Endothelial cell of umbilical vein (primary cell): ENCODE measurements at regions not wholly inside any gene's neighbourhood (a gene's known extent, or its start where the extent isn't known, plus 50 kb on each side); places are given as distances from the start of the nearest gene placed in this dataset.

Experiments used
- BruUV-seq: library from RNA; stranded (reverse); fragments of 400-500 nt; replicated peaks from 2 replicates; lab custom pipeline; 2021; lab: Mats Ljungman, UMichigan
- CTCF ChIA-PET: fragments of 300-600, 350-600 bp; sonication (Branson Sonifier 250); formaldehyde crosslinking; loops from one replicate; lab custom pipeline; 2021; ENCODE audit warnings: antibody characterized with exemption, inconsistent platforms; lab: Charles Lee
- POLR2A ChIA-PET: fragments of 300-600, 350-600 bp; sonication (Branson Sonifier 250); formaldehyde crosslinking; loops from one replicate; lab custom pipeline; 2021; ENCODE audit warnings: antibody characterized with exemption, inconsistent platforms; lab: Charles Lee
- DNase-seq: peaks from one replicate; pipeline ENCODE4 v3.0.0-alpha.2; 2011; ENCODE audit warnings: low read depth, low spot score
- FAIRE-seq: peaks from 2 replicates; lab custom pipeline; 2011; peaks lifted over from hg19 to GRCh38; lab: Jason Lieb, UNC
- H2AFZ ChIP-seq: 2 replicates; pipeline ENCODE4 v1.6.0; 2012; ENCODE audit warnings: low read depth, low read length, control low read depth, inconsistent platforms
- H3K27ac ChIP-seq: 2 replicates; pipeline ENCODE4 v1.5.1; 2011; ENCODE audit warnings: low read depth, mild to moderate bottlenecking, control low read depth, low read length, moderate library complexity; ENCODE audit not compliant: insufficient read depth
- H3K27me3 ChIP-seq, 2 experiments: 2 replicates each; pipeline versions ENCODE4 v1.6.0 to v1.6.1; 2011; ENCODE audit warnings: low read length in 2 of 2, mixed read lengths in 1 of 2; ENCODE audit not compliant: control insufficient read depth in 2 of 2, insufficient read depth in 2 of 2
- H3K36me3 ChIP-seq, 2 experiments: 2 replicates in 1 of 2; 3 replicates in 1 of 2; pipeline ENCODE4 v1.5.1; 2011; ENCODE audit warnings: low read length in 2 of 2, mild to moderate bottlenecking in 1 of 2, moderate library complexity in 1 of 2; ENCODE audit not compliant: control insufficient read depth in 2 of 2, insufficient read depth in 2 of 2; ENCODE audit errors: extremely low read depth in 1 of 2
- H3K4me1 ChIP-seq: 3 replicates; pipeline ENCODE4 v1.5.1; 2011; ENCODE audit warnings: mild to moderate bottlenecking, low read length; ENCODE audit not compliant: control insufficient read depth, insufficient read depth; ENCODE audit errors: extremely low read depth
- H3K4me2 ChIP-seq: 2 replicates; pipeline ENCODE4 v1.6.1; 2011; ENCODE audit warnings: low read length, control low read depth, mixed read lengths; ENCODE audit not compliant: insufficient read depth
- H3K4me3 ChIP-seq, 3 experiments: fragments of 200-600 bp in 1 of 3; sonication (generic), shearing (Covaris generic) in 1 of 3; replicated peaks in 1 of 3; 2 replicates each; pipeline ENCODE4 v1.5.1; 2011 to 2016; ENCODE audit warnings: control low read depth in 3 of 3, low read length in 3 of 3, mild to moderate bottlenecking in 2 of 3, inconsistent platforms in 1 of 3, low read depth in 1 of 3, moderate library complexity in 1 of 3; ENCODE audit not compliant: insufficient read depth in 1 of 3
- H3K79me2 ChIP-seq: 2 replicates; pipeline ENCODE4 v1.6.0; 2012; ENCODE audit warnings: low read length, inconsistent platforms; ENCODE audit not compliant: control insufficient read depth, insufficient read depth
- H3K9ac ChIP-seq: replicated peaks from 2 replicates; pipeline ENCODE3; 2011; ENCODE audit warnings: low read length, control low read depth; ENCODE audit not compliant: insufficient read depth; ENCODE audit errors: extremely low read depth
- H3K9me1 ChIP-seq: replicated peaks from 3 replicates; pipeline ENCODE4 v1.6.0; 2011; ENCODE audit warnings: mild to moderate bottlenecking, low read length; ENCODE audit not compliant: control insufficient read depth, insufficient read depth; ENCODE audit errors: extremely low read depth
- H3K9me3 ChIP-seq: replicated peaks from 2 replicates; pipeline ENCODE4 v1.5.1; 2012; ENCODE audit warnings: low read length, inconsistent platforms; ENCODE audit not compliant: control insufficient read depth, insufficient read depth
- H4K20me1 ChIP-seq: replicated peaks from 2 replicates; pipeline ENCODE3; 2011; ENCODE audit warnings: mild to moderate bottlenecking, low read length; ENCODE audit not compliant: control insufficient read depth, insufficient read depth; ENCODE audit errors: extremely low read depth
- CTCF ChIP-seq, 2 donors: IDR thresholded peaks; 1 replicate in 1 of 2; 2 replicates in 1 of 2; pipeline ENCODE4 v1.5.1; 2011; ENCODE audit warnings: low read length in 2 of 2, mild to moderate bottlenecking in 2 of 2, moderate library complexity in 2 of 2, control low read depth in 1 of 2, inconsistent platforms in 1 of 2, low read depth in 1 of 2; ENCODE audit not compliant: insufficient read depth in 1 of 2; ENCODE audit errors: extremely low read depth in 1 of 2
- EZH2 ChIP-seq: IDR thresholded peaks from 2 replicates; pipeline ENCODE4 v1.6.1; 2012; ENCODE audit warnings: borderline replicate concordance, low read depth, mild to moderate bottlenecking, moderate library complexity, low read length, inconsistent platforms; ENCODE audit not compliant: severe bottlenecking
- FOS ChIP-seq: IDR thresholded peaks from 2 replicates; pipeline ENCODE4 v1.6.1; 2011; ENCODE audit warnings: mild to moderate bottlenecking, low read length, moderate library complexity, borderline replicate concordance; ENCODE audit not compliant: insufficient read depth
- GATA2 ChIP-seq: IDR thresholded peaks from 2 replicates; pipeline ENCODE4 v1.7.0; 2011; ENCODE audit warnings: low read depth, mild to moderate bottlenecking, moderate library complexity, mixed read lengths, low read length; ENCODE audit not compliant: insufficient read length, insufficient read depth
- JUN ChIP-seq: IDR thresholded peaks from 2 replicates; pipeline ENCODE4 v1.6.1; 2011; ENCODE audit warnings: borderline replicate concordance, low read depth; ENCODE audit not compliant: insufficient read length, insufficient read depth
- MAX ChIP-seq: IDR thresholded peaks from 2 replicates; pipeline ENCODE4 v1.6.1; 2011; ENCODE audit not compliant: insufficient read depth, insufficient read length
- POLR2AphosphoS5 ChIP-seq: IDR thresholded peaks from 2 replicates; pipeline ENCODE4 v1.6.1; 2012; ENCODE audit warnings: low read depth, mild to moderate bottlenecking, control low read depth, low read length, moderate library complexity; ENCODE audit not compliant: insufficient read depth
- dilution Hi-C: fragments of 300-500 bp; cut with MboI; formaldehyde crosslinking; loops from one replicate; pipeline ENCODE4 v1.15.0; 2019; ENCODE audit warnings: low sequenced_read_pairs; ENCODE audit not compliant: extremely low pct_ligation_motif_present
- intact Hi-C: fragments of 100-400 bp; cut with micrococcal nuclease; formaldehyde crosslinking; loops from one replicate; pipeline ENCODE4 v1.10.0; 2022

DNA sequence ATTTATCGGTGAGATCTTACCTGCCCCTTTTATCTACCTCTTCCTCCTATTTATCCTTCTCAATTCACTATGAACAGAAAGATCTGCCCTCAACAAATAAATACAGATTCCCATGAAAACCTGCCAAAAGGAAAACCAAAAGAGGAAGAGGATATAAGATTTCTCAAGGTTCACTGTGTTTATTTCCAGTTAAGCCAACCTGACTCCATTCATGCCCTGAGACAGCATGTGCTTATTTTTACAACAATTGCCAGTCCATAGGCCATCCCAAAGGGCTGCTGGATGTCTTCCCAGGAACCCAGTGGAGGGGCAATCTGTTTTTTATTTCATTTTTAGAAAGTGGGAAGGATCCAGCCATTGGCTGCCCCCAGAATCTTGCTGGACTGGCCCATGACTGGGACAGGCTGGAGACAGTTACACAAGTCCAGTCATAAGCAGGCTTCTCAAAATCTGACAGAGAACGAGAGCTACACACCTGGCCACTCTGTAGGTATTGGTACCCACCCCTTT, 209.1 kb downstream of the IRS2 start:
- H3K4me2 ChIP-seq: no peak overlapping the region
- no peak overlapping the region for H3K9ac ChIP-seq
- H3K27ac ChIP-seq: no peak overlapping the region
- H3K9me3 ChIP-seq: peaks cover under 1% of the 10 kb centered on the region
- DNase-seq (no peak), FAIRE-seq (no peak)
- CTCF ChIA-PET: no interaction called here
- H2AFZ ChIP-seq: no peak overlapping the region
- no peak overlapping the region for H3K4me3 ChIP-seq
- POLR2A ChIA-PET: no interaction called here
- H3K4me1 ChIP-seq: no peaks in the 10 kb centered on the region
- dilution Hi-C loops (no loop called here), intact Hi-C loops (no loop called here)
- H3K36me3 ChIP-seq: no peaks in the 10 kb centered on the region
- no peak for TF ChIP-seq EZH2
- no peaks in the 10 kb centered on the region for H4K20me1 ChIP-seq
- no peaks in the 10 kb centered on the region for H3K27me3 ChIP-seq
- no peaks in the 10 kb centered on the region for H3K9me1 ChIP-seq
- H3K79me2 ChIP-seq: no peaks in the 10 kb centered on the region
- no TSS peak for BruUV-seq

DNA sequence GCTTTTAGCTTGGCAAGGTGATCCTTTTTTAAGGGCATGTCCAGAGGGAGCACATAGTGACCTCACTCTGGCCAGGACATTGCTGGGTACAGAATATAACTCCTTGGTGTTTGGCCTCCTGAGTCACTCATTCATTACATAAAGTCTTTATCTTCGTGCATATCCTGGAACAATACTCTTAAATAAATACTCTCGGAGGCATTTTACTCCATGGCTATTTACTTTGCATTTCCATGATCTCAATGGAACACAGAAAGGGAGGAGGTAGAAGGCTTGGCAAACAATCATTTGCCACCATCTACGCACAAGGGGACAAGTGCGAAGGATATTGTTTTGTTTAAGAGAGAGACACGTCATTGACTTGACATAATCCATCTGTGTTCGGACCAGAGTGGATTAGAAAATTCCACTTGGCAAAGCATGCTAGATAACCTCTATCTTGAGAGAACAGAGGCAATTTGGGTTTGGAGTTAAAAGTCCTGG, 210.0 kb downstream of the IRS2 start:
- no peaks in the 10 kb centered on the region for H4K20me1 ChIP-seq
- H3K9me3 ChIP-seq: peaks cover 2% of the 10 kb centered on the region
- FAIRE-seq (no peak), DNase-seq (no peak)
- no peaks in the 10 kb centered on the region for H3K79me2 ChIP-seq
- H3K4me1 ChIP-seq: no peaks in the 10 kb centered on the region
- dilution Hi-C loops (no loop called here), intact Hi-C loops (no loop called here)
- H3K9ac ChIP-seq: no peak overlapping the region
- H3K27ac ChIP-seq: no peak overlapping the region
- H3K27me3 ChIP-seq: no peaks in the 10 kb centered on the region
- no TSS peak for BruUV-seq
- ChIA-PET POLR2A (no interaction called here), CTCF (no interaction called here)
- no peaks in the 10 kb centered on the region for H3K9me1 ChIP-seq
- no peak overlapping the region for H2AFZ ChIP-seq
- no peak overlapping the region for H3K4me3 ChIP-seq
- no peak for TF ChIP-seq JUN
- TF ChIP-seq MAX: no peak
- no peak for TF ChIP-seq CTCF (IDR thresholded peaks at IDR 0.05; ENCODE audit: extremely low read depth in 1 of 2, insufficient read depth in 1 of 2, low read depth in 1 of 2, low read length in 2 of 2)
- no peak for TF ChIP-seq POLR2AphosphoS5
- no peak for TF ChIP-seq EZH2
- TF ChIP-seq GATA2: no peak
- TF ChIP-seq FOS: no peak
- H3K4me2 ChIP-seq: no peak overlapping the region
- H3K36me3 ChIP-seq: no peaks in the 10 kb centered on the region
